OCI-LY1 (cell line): ENCODE measurements at regions not wholly inside any gene's neighbourhood (a gene's known extent, or its start where the extent isn't known, plus 50 kb on each side); places are given as distances from the start of the nearest gene placed in this dataset.

Experiments
- EZH2 ChIP-seq: fragments of 200-600 bp; sonication (generic), shearing (Covaris generic); IDR thresholded peaks from 2 replicates; pipeline ENCODE4 v1.8.0; 2017; ENCODE audit warnings: borderline replicate concordance, mixed run types, mild to moderate bottlenecking, antibody characterized with exemption, low read length, moderate library complexity, mixed read lengths
- TF ChIP-seq, protein P1 (sequence below): fragments of 200-600 bp; sonication (generic), shearing (Covaris generic); IDR thresholded peaks from 2 replicates; pipeline ENCODE4 v1.5.1; 2017; ENCODE audit warnings: mild to moderate bottlenecking, antibody characterized with exemption, low read length, moderate library complexity, mixed read lengths

DNA sequence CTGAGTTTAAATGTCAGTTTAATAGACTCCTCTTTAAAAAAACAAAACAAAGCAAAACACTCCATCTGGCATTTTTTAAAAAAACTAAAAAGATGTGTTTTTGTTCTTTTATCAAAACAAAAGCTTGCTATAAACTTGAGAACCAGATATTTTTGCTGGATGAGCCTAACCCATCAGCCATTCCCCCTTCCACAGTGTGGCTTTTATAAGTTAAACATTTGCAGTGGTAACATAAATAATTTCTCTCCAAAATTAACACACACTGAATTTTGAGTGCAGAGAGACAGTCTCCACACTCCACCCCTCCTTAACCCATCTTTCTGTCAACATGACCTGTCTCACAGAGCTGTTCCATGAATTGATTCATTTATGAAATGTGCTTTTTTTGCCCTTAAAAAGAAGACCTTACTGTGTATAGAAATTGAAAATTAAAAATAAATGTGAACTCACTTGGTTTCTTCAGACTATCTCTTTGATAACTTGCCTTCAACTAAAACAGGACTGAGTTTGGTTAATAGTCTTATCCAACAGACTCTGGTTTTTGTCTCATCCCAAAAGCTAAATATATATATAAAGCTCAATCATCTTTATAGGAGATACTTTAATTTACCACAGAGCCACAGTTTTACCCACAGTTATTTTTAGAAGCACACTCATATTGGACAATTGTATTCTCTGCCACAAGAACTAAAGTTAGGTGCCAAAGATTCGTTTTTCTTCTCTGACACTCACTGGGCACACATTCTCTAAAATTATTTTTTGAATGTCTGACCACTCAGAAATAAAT, 64.8 kb upstream of the STK39 start:
- TF ChIP-seq, protein P1, sequence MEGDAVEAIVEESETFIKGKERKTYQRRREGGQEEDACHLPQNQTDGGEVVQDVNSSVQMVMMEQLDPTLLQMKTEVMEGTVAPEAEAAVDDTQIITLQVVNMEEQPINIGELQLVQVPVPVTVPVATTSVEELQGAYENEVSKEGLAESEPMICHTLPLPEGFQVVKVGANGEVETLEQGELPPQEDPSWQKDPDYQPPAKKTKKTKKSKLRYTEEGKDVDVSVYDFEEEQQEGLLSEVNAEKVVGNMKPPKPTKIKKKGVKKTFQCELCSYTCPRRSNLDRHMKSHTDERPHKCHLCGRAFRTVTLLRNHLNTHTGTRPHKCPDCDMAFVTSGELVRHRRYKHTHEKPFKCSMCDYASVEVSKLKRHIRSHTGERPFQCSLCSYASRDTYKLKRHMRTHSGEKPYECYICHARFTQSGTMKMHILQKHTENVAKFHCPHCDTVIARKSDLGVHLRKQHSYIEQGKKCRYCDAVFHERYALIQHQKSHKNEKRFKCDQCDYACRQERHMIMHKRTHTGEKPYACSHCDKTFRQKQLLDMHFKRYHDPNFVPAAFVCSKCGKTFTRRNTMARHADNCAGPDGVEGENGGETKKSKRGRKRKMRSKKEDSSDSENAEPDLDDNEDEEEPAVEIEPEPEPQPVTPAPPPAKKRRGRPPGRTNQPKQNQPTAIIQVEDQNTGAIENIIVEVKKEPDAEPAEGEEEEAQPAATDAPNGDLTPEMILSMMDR: no peak
- TF ChIP-seq EZH2: no peak
